KG1 (cell line): ENCODE measurements at regions not wholly inside any gene's neighbourhood (a gene's known extent, or its start where the extent isn't known, plus 50 kb on each side); places are given as distances from the start of the nearest gene placed in this dataset.
"Not testable (repeated sequence)": the region's sequence is repeated elsewhere in the genome, so short reads cannot be mapped to it uniquely, and the experiment has no call there.

ENCODE experiments used
- DNase-seq: peaks from one replicate; lab custom pipeline; 2025; lab: John Stamatoyannopoulos, UW

DNA sequence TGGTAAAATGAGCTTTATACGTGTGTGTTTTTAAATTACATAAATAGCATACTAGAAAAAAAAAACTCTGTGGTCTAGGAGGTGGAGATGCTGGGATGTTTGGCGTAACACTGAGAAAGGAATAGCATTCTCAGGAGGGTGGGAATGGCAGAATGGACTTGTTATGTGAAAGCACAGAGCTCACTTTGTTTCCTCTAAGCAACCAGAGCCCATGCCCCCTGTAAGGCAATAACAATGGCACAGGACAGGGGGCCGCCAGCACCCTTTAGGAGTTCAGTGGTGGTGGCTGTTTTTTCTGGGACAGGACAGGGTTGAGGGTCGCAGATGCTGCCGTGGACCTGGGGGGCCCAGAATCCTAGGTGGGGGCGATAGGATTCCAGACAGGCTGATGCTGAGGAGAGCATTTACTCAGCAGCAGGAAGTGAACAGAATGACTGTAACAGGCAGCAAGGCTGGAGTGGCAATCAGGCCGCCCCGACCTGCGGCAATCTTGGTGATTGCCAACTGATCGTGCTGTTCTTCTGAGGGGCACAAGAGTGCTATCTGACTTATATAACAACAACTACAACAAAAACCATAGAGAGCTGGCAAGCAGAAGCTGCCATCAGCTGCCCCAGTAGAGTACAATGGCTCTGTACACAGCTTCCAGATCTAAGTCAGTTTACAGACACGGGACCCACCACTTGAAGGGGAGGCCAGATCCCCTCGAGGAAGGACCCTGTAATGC, 160.4 kb downstream of the UACA start:
- no peak for DNase-seq

DNA sequence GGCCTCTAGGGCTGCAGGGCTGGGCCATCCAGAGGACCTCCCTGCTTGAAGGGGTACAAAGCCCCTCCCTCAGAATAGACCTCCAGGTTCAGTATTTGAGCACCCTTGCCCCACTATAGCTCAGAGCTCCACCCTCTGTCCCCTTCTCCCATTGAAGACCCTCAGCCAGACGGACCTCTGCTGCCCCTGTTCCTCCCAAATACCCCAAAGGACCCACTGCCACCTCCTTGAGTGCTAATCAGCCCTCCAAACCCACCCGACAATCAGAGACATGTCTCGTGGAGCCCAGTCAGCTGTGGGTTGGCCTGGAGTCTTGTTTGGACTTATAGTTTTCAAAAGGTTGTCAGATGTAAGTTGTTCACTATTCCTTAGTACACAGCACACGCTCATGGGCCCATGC, 161.1 kb downstream of the UACA start:
- no peak for DNase-seq

DNA sequence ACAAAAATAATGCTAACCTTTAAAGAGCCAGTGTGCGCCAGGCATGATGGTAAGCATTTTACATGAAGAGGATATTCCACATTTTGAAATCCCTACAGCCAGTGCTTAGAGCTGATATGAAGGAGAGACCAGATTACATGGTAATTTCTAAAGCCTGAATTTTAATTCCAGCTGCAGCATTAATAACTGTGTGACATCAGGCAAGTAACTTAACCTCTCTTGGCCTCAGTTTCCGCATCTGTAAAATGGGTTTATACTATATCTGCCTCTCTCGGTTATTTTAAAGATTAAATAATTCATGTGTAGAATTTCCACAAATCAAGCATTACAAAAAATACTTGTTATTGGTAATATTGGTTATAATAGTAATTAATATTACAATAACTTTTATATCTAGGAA, 165.4 kb downstream of the UACA start:
- DNase-seq = no peak

DNA sequence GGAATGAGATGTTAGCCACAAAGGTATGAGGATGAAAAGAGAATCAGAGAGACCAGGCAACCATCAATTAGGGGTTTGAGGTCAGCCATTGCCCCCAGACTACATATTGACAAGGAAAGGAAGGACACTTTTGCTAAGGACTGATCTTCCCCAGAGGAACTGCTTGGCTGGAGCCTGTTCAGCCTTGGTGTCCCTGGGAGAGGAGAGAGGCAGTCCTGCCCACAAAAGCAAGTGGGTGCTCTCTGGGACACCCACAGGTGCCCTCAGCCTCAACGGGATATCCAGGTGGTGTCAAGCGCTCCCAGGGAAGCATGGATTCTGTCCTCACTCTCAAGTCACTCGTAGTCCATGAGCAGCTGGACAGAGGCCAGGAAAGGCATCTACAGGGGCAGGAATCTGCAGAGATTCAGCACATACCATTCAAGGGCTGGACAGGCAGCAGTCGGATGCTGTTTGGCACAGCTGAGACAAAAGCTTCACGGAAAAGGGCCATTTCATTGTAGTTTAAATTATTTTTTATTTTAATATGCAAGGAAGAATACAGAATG, 166.2 kb downstream of the UACA start:
- no peak for DNase-seq

DNA sequence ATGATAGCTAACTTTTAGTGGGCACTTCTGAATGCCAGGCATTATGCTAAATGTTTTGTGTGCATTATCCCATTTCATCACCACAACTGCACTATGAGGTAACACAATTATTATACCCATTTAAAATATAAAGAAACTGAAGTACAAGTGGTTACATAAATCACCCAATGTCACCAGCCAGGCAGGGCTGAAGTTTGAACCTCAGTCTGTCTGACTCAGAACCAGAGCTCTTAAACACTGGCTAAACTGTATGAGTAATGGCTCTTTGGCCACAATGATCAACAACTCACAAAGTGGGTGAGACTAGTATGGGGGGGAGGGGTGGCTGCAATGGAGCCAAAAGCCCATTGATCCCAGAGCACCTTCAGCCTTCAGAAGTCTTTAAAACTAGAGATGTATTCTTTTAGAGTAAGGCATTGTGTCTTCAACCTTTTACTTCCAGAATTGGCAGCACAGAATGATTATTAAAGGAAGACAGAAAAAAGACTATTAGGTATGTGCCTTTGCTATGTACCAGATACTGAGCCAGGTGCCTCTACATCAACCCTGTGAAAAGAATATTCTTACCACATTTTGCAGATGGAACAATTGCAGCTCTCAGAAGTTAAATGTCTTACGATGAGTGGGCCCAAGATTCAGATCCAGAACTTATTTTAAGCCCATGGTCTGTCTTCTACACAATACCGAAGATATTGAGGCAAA, 166.9 kb downstream of the UACA start:
- no peak for DNase-seq

DNA sequence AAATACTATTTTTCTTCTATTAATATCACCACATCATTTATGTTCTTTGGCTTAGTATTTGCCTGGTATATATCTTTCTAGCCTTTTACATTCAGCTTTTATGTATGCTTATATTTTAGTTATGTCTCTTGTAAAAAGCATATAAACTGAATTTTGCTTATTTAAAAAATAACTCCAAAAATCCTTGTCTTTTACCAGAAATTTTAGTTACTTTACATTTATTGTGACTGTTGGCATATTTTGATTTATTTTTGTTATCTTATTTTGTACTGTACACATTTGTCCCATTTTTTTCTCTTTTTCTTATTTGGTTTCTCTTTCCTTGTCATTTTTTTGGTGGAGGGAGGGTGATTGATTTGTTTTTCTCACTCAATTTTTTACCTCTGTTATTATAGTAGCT, 169.6 kb downstream of the UACA start:
- DNase-seq = no peak

DNA sequence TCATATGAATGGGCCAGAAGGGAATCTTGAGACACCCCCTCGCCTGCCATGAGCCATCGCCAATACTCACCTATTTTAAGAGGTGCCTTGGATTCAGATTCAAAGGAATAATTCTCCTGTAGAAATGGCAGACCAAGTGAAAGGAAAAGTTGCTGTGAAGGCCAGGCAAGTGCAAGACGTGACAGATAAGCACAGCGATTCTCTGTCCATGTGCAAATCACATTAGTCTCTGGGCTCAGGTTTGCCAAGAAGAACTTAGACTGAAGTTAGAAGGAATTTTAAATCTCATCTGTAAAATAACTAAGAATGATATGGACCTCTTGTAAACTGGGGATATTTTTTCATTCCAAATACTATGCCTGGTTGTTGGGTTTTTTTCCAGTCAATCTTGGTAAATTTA, 173.6 kb downstream of the UACA start:
- no peak for DNase-seq

DNA sequence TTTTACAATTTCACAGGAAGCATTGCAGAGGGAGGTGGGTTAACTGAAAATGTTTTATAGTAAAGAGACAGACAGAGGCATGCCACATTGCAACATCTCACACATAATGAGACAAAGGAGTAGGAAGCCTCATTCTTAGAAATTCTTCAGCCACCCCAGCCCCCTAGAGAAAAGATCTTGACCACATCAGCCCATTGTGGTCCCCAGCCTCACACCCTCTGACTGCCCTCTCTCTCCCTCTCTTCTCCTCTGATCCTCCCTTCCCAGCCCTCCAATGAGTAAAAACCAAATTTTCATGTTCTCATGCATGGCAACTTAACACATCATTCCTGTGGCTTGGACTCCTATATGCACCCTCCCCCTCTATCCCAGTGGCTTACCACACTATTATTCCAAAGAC, 174.1 kb downstream of the UACA start:
- no peak for DNase-seq

DNA sequence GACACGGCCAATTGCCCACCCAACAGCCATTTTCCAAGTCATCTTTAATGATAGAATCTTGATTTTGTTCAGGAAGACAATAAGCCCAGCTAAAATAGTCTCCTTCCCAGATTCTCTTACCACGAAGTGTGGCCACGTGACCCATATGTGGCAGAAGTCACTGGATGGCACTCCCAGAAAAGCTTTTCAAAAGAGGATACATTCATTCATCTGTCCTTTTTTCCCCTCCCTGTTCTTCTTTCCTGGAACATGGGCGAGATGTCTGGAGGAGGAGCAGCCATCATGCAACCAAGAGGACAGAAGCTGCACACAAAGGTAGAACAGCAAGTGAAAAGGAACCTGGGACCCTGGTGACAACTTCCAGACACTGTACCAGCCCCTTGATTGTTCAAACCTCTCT, 174.7 kb downstream of the UACA start:
- no peak for DNase-seq

DNA sequence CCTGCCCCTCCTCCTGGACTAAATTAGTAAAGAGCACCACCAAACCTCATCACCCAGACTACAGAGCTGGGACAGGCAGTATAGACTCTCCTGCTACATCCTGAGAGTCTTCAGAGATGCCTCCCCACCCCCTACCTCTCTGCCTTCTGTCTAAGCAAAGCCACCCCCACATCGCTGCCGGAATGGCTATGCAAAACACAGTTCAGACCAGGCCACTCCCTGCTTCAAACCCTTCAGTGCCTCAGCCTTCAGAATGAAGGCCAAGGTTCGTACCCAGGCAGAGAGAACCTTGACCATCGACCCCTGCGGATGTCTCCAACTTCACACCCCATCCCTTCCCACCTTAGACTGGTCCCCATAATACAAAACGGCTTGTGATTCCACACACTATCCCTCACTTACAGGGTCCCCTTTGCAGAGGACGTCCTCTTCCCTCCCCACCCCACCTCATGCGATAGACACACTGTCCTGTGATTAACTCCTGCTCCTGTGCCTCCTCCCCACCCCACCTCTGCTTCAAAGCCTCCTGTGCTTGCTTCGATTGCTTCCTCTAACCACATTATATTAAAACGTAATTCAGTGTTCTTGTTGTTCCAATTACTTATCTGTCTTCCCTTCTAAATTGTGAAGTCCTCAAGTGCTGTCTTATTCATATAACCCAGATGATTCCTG, 175.3 kb downstream of the UACA start:
- DNase-seq = no peak

DNA sequence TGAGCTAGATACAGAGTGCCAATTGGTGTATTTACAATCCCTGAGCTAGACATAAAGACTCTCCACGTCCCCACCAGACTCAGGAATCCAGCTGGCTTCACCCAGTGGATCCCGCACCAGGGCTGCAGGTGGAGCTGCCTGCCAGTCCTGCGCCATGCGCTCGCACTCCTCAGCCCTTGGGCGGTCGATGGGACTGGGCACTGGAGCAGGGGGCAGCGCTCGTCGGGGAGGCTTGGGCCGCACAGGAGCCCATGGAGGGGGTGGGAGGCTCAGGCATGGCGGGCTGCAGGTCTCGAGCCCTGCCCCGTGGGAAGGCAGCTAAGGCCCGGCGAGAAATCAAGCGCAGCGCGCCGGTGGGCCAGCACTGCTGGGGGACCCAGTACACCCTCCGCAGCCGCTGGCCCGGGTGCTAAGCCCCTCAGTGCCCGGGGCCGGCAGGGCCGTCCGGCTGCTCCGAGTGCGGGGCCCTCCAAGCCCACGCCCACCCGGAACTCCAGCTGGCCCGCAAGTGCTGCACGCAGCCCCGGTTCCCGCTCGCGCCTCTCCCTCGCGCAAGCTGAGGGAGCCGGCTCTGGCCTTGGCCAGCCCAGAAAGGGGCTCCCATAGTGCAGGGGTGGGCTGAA, 176.2 kb downstream of the UACA start:
- DNase-seq = not testable (repeated sequence)

DNA sequence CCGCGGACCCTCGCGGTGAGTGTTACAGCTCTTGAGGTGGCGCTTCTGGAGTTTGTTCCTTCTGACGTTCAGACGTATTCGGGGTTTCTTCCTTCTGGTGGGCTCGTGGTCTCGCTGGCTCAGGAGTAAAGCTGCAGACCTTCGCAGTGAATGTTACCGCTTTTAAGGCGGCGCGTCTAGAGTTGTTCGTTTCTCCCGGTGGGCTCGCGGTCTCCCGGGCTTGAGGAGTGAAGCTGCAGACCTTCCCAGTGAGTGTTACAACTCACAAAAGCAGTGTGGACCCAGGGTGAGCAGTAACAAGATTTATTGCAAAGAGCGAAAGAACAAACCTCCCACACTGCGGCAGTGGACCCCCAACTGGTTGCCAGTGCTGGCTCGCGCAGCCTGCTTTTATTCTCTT, 177.1 kb downstream of the UACA start:
- no peak for DNase-seq

DNA sequence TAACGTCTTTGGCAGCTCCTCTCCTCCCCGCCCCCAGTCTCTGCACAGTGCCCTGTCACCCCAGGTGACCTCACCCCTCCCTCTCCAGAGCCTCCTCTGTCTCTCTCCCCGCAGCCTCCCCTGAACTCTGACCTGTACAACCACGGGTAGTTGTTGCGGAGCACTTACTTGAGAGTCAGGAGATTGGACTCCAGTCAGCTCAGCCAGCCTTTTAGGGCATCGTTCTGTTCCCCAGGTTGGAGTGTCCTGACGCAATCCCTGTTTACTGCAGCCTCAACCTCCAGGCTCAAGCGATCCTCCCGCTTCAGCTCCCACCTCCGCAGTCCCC, 177.7 kb downstream of the UACA start:
- no peak for DNase-seq

DNA sequence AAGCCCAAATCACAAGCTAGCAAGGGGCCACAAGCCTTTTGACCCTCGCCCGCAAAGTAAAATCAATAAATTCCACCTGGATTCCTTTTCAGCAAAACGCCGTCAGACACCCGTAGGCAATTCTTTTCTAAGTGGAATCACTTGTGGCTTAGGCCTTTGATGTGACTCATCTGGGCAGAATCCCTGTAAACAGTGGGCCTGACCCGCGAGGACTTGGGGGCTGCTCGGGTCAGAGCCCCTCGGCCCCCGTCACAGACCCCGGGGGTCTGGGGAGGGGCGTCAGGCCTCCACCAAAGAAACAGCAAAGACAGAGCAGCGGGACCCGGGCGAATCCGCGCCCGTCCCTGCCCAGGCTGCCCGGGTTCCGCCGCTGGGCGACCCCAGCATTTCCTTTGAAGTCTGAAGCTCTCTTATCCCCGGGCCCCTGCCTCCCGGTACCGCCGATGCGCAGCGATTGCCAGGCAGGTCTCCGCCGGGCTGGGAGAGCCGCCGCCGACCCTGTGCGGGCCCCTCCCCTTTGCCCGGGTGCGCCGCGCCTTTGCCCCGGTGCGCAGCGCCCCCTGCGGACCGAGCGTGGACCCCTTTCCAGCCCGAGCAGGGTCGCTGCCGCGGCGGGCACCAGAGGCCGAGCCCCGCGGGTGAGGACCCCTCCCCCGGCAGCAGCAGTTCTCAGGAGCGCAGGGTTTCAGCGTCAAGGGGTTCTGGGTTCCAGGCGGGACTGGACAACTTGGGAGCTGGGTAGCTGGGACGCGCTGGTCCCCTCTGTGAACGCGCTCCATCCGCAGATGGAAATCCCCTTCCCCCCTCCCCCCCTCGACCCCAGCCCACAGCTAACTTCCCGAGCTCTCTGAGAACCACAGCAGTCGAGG, 178.3 kb downstream of the UACA start:
- DNase-seq = no peak

DNA sequence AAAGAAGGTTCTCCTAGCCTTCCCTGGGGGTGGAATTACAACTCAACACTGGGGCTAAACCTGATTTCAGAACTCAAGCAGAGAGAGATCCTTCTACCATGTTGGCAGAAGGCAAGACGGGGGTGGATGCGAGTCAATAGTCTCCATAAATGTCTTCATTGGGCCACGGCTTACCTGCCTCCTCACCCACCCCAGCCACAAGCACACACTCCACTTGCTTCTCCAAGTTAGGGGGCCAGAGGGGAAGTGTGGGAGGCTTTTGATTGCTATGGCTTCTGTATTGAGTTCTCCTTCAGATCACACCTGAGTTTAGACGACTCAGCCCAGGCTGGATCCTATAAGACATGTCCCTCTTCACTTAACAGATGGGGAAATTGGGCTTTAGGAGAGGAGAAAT, 178.9 kb downstream of the UACA start:
- DNase-seq = no peak

DNA sequence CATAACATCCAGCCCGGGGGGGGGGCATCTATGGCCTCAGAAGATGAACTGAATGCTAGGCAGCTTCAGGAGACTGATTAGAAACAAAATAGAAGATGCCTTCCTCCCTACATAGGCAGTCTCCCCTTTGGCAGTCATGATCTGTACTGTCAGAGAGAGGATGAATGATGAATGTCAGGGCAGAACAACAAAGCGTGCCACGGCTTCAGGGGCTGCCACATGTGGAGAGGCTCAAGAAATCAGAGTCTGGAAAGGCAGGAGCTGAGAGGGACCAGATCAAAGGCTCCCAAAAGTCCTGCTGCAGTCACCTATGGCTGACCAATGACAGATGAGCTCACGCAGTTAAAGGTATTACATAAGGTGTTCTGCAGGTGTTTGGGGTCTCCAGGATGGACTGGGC, 180.4 kb downstream of the UACA start:
- DNase-seq = no peak

DNA sequence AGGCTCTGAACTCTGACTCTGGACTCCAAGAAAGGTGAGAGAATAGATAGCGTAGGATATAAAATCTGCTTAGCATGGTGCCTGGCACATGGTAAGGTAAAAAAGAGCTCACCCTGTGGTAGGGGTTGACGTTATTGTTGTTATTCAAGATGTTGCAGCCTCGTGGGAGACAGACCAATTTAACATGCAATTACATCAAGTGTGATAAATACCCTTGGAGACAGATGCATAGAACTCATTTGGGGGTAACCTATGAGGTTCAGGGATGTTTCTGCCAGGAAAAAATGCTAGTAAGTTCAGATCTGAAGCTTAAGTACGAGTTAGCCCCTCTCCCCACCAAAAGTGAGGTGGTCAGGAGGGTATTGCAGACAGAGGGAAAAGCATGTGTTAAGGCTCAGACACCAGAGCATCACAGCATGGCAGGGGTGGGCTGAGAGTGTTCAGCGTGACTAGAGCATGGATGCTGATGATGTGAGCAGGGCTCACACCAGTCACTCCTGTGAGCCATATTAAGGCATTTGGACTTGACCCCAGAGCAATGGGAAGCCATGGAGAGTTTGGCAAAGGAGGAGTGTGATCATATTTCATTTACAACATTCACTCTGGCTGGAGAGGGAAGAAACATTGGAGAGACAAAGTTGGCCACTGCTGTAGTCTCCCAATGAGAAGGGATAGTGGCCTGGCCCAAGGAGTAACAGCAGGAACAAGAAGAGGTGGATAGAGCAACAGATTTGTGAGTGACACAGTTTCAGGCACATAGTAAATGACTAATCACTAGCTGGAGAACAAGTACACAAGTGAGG, 181.0 kb downstream of the UACA start:
- DNase-seq = no peak

DNA sequence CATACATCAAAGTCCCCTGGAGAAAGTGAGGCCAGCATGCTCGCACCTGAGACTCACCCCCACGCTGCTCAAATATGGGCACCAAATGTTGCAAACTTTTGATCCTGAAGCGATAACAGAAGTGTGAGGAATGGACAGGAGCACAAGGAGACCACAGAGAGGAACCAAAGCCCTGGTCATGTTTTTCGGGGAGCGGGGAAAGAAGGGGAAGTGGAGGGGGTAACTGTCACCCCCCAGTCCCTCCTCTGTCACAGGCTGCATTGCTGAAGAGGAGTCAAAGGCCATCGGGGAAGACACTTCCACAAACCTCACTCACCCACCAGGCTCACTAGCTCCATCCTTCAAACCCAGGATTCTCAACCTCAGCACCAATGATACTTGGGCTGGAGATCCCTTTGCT, 182.4 kb downstream of the UACA start:
- DNase-seq = no peak

DNA sequence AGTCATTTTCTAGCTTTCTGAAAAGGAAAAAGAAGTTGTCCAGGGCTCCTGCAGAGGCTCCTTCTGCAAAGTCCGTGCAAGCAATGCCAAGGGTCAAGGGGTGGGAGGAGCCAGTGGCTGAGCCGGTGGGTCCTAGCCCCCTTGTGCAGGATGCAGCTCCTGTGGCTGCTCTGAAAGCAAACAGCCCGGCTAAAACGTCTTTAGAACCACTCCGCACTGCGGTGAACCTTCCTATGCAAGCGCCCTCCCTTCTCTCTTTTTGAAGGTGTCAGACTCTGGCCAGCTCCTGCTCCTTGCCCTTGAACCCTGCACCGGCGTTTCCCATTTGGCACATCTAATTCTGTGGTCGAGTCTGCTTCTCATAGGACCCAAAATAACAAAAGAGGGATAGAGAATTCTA, 183.1 kb downstream of the UACA start:
- DNase-seq = no peak

DNA sequence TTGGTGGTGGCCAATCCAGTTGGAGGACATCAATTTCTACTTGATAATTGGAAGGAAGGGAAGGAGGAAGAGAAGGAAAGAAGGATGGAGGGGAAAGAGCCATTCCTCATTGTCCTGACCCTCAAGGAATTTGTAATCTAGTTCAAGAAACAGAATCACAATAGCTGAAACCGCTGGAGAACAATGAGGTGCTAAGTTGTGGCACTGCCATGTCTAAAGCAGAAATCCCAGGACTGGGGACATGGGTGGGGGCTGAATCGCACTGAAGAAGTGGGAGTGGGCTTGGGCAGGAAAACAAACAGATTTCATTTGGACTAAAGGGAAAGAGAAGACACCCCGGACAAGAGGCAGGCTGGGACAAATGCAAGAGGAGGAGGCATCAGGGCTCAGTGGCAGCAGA, 183.6 kb downstream of the UACA start:
- no peak for DNase-seq

DNA sequence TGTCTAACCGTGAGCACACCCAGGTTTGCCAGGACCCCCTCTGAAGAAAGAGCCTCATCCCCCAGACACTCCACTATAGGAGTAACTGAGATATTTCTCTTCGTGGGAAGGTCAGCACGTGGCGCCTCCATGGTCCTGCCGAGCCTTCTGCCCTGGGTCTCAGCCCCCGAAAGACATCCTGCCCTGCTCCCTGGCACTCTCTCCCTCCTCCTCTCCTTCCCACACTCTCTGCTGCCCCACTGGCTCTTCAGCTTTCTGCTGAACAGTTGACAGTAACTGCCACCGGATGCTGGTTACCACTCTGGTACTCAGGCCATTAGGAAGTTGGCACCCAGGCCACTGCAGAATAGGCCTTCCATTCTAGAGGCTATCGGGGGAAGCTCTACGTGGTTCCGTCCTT, 185.2 kb downstream of the UACA start:
- no peak for DNase-seq
